AG04449 (cell line): ENCODE measurements at regions not wholly inside any gene's neighbourhood (a gene's known extent, or its start where the extent isn't known, plus 50 kb on each side); places are given as distances from the start of the nearest gene placed in this dataset.

Experiments used
- CTCF ChIA-PET: fragments of 350-600 bp; formaldehyde crosslinking; extraction: SDS; loops from one replicate; lab custom pipeline; 2021; ENCODE audit warnings: antibody characterized with exemption; lab: Yijun Ruan, JAX
- POLR2A ChIA-PET: fragments of 400-600, 350-600 bp; formaldehyde crosslinking; extraction: SDS; loops from one replicate; lab custom pipeline; 2020; ENCODE audit warnings: antibody characterized with exemption, inconsistent platforms; lab: Yijun Ruan, JAX
- DNase-seq: peaks from one replicate; pipeline ENCODE4 v3.0.0-alpha.2; 2010; ENCODE audit warnings: low read depth, low spot score
- H3K4me3 ChIP-seq: 2 replicates; pipeline ENCODE4 v1.5.1; 2011; ENCODE audit warnings: low read depth, mild to moderate bottlenecking, control low read depth, low read length
- TF ChIP-seq, protein P1 (sequence below): IDR thresholded peaks from one replicate; pipeline ENCODE4 v1.5.1; 2011; ENCODE audit warnings: mild to moderate bottlenecking, moderate library complexity, low read length, control low read depth, inconsistent platforms; ENCODE audit not compliant: insufficient read depth; ENCODE audit errors: missing control alignments

GRCh38 chr20:11077226-11077625 is 403.4 kb upstream of the JAG1 start:
- ChIA-PET CTCF (no interaction called here), POLR2A (no interaction called here)
- DNase-seq = no peak
- no peak overlapping the region for H3K4me3 ChIP-seq
- TF ChIP-seq, protein P1, sequence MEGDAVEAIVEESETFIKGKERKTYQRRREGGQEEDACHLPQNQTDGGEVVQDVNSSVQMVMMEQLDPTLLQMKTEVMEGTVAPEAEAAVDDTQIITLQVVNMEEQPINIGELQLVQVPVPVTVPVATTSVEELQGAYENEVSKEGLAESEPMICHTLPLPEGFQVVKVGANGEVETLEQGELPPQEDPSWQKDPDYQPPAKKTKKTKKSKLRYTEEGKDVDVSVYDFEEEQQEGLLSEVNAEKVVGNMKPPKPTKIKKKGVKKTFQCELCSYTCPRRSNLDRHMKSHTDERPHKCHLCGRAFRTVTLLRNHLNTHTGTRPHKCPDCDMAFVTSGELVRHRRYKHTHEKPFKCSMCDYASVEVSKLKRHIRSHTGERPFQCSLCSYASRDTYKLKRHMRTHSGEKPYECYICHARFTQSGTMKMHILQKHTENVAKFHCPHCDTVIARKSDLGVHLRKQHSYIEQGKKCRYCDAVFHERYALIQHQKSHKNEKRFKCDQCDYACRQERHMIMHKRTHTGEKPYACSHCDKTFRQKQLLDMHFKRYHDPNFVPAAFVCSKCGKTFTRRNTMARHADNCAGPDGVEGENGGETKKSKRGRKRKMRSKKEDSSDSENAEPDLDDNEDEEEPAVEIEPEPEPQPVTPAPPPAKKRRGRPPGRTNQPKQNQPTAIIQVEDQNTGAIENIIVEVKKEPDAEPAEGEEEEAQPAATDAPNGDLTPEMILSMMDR = no peak

GRCh38 chr20:11080010-11080409 is 406.2 kb upstream of the JAG1 start:
- DNase-seq = no peak
- TF ChIP-seq, protein P1 = no peak
- no peak overlapping the region for H3K4me3 ChIP-seq
- POLR2A ChIA-PET = no interaction called here
- CTCF ChIA-PET = no interaction called here

DNA sequence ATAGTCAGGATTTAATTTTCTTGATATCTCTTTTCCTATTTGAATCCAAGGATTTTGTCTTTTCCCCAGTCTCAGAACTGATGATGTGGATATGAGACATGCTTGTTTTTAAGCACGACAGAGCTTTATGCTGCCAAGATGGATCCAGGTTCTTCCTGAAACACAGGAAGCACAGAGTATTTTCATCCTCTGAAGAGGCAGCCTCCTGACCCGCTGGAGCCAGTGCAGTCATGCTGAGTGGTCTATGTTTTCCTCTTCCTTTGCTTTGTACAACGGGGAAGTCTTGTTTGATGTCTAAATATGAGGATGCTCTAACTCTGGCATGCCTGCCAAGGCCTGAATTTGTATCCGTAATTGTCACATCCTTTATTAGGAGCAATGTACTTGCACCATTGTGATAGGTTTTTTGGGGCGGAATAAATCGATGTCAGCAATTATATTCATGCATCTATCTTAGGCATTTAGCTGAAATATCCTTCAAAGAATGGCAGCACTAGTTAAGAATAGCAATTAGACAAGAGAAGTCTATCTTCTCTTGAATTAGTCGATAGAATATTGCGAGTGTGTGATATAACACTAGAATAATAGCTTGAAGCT is 407.1 kb upstream of the JAG1 start:
- no peak for DNase-seq
- H3K4me3 ChIP-seq = no peak overlapping the region
- ChIA-PET POLR2A (no interaction called here), CTCF (no interaction called here)
- TF ChIP-seq, protein P1 = no peak

DNA sequence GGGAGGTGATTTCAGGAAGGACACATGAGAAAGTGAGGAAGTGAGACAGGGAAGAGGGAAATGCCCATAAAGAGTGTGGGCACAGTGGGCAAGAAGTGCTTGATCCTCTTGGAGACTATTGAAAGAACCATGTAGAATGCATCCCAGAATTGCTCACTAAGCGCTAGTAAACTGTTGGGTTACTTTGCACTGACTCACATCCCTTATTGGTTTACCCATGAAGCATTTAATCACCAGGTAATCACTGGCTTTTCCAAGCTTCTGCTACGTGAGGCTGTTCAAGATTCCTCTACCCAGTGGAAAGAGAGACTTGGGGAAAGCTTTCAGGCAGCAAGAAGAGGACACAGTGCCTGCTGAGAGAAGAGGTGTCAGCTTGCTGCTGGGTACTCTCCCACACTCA is 410.0 kb upstream of the JAG1 start:
- ChIA-PET CTCF (no interaction called here), POLR2A (no interaction called here)
- TF ChIP-seq, protein P1 = no peak
- no peak overlapping the region for H3K4me3 ChIP-seq
- DNase-seq = no peak

DNA sequence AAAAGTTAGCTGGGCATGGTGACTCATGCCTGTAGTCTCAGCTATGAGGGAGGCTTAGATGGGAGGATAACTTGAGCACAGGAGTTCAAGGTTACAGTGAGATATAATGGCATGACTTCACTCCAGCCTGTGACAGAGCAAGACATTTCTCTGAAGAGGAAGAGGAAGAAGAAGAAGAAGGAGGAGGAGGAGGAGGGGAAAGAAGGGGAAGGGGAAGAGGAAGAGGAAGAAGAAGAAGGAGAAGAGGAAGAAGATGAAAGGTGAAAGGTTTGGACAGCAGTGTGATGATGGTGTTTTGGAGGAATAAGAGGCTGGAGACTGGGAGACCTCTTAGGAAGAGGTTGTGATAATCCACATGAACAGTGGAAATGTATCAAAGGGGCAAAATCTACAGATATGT is 410.7 kb upstream of the JAG1 start:
- DNase-seq = no peak
- ChIA-PET POLR2A (no interaction called here), CTCF (no interaction called here)
- TF ChIP-seq, protein P1 = no peak
- H3K4me3 ChIP-seq = no peak overlapping the region

DNA sequence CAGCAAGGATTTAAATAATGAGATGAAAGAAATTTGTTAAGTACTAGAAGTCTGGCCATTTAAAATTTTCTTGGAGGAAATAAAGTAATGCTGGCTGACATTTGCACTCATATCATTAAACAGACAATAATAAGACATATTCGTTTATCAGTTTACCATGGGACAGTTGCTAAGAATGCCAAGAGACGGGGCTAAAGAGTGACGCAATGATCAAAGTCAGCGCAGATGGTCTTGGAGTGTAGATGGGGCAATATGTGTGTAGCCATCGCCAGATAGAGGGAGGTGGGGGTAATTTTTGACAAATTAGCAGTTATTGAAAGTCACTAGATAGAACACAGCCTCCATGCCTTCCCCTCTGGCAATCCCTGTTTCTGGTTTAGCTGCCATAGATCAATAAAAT is 413.2 kb upstream of the JAG1 start:
- POLR2A ChIA-PET = no interaction called here

More for the DNA sequence above, 413.2 kb upstream of the JAG1 start:
- H3K4me3 ChIP-seq = no peak overlapping the region
- no peak for DNase-seq
- CTCF ChIA-PET = interaction anchor here (0.8 kb wide), 1 partner anchor 534 kb away, joined by 3 read pairs; no protein-coding TSS in a partner anchor
- TF ChIP-seq, protein P1 = no peak
